Tibial nerve (tissue), 4 donors: ENCODE measurements at regions not wholly inside any gene's neighbourhood (a gene's known extent, or its start where the extent isn't known, plus 50 kb on each side); places are given as distances from the start of the nearest gene placed in this dataset.

Experiments used
- DNase-seq, 2 donors: peaks; one replicate each; pipeline ENCODE4 v3.0.0-alpha.2; 2019; ENCODE audit warnings: low spot score in 2 of 2
- H3K27ac ChIP-seq, 4 donors: fragments of 200-600 bp; sonication (generic) in 3 of 4; one replicate each; pipeline ENCODE4 v1.5.1; 2017 to 2019; ENCODE audit warnings: mild to moderate bottlenecking in 1 of 4
- H3K27me3 ChIP-seq, 2 donors: fragments of 200-600 bp; sonication (generic) in 1 of 2; one replicate each; pipeline versions ENCODE4 v1.5.1 to v1.6.0; 2017 to 2019
- H3K36me3 ChIP-seq, 3 donors: fragments of 200-600 bp; sonication (generic); one replicate each; pipeline ENCODE4 v1.5.1; 2018 to 2019
- H3K4me1 ChIP-seq, 4 donors: fragments of 200-600 bp; sonication (generic) in 3 of 4; one replicate each; pipeline ENCODE4 v1.5.1; 2017 to 2019
- H3K4me3 ChIP-seq, 4 donors: fragments of 200-600 bp; sonication (generic) in 3 of 4; one replicate each; pipeline ENCODE4 v1.5.1; 2017 to 2019; ENCODE audit warnings: mild to moderate bottlenecking in 1 of 4, moderate library complexity in 1 of 4
- H3K9me3 ChIP-seq, 4 donors: fragments of 200-600 bp; sonication (generic) in 3 of 4; one replicate each; pipeline ENCODE4 v1.5.1; 2017 to 2019
- CTCF ChIP-seq, 5 experiments: fragments of 200-600 bp in 3 of 5; fragments of 450-650 bp in 2 of 5; sonication (generic) in 3 of 5; IDR thresholded peaks; one replicate each; pipeline ENCODE4 v1.5.1; 2016 to 2019; ENCODE audit warnings: antibody characterized with exemption in 5 of 5, mild to moderate bottlenecking in 3 of 5, moderate library complexity in 2 of 5
- EP300 ChIP-seq, 2 donors: sonication (generic); formaldehyde crosslinking; IDR thresholded peaks; one replicate each; pipeline ENCODE4 v1.6.1; 2017; ENCODE audit warnings: antibody characterized with exemption in 2 of 2, mild to moderate bottlenecking in 1 of 2
- POLR2A ChIP-seq, 2 donors: fragments of 450-650 bp; IDR thresholded peaks; one replicate each; pipeline ENCODE4 v1.6.1; 2017; ENCODE audit warnings: antibody characterized with exemption in 2 of 2, mild to moderate bottlenecking in 2 of 2, moderate library complexity in 2 of 2
- WGBS, 2 donors: methylation state at CpG; one replicate each; pipeline ENCODE4 v1.1.5; 2018; 5-methylcytosine and 5-hydroxymethylcytosine counted together

- H3K4me3 ChIP-seq: no peak overlapping the region
- WGBS, 2 donors: 47 to 55% methylated on average over 4 of the region's 4 CpGs
- H3K27me3 ChIP-seq: no peaks in the 10 kb centered on the region
- no peak for DNase-seq
- H3K27ac ChIP-seq: no peak overlapping the region
- no peaks in the 10 kb centered on the region for H3K9me3 ChIP-seq
- TF ChIP-seq POLR2A (IDR thresholded peaks at IDR 0.05) (no peak), EP300 (IDR thresholded peaks at IDR 0.05) (no peak), CTCF (IDR thresholded peaks at IDR 0.05) (no peak)
- no peaks in the 10 kb centered on the region for H3K36me3 ChIP-seq
- no peaks in the 10 kb centered on the region for H3K4me1 ChIP-seq
These were observed 879.4 kb downstream of the MRPL39 start for GRCh38 chr21:24727803-24728440.

DNA sequence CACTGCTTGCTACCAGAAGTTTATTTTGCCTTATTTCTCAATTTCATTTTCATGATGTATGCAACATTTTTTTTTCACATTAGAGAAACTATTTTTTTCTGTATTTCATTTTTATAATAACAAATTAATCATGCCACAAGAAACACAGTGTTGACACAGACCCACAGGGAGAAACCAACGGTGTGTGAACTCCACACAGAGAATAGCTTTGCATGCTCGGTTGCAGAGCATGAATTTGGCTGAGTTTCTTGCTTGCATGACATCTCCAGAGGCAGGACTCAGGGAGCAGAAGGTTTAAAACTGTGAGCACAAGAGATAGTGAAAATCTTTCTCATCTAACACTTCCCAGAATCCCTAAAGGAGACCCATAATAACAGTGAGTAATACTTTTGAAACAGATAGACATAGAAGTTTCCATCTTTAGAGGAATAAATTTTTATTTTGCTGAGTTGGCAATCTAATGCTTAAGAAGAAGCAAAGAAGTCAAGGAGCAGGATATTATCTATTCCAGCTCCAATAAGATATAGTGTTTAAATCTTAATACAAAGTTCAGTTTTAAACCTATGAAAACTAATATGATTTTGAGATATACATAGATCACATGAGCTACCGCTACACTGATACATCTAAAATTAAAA, 890.9 kb downstream of the MRPL39 start:
- WGBS, 2 donors: 45 to 55% methylated on average over 3 of the region's 3 CpGs
- no peak for DNase-seq
- H3K27me3 ChIP-seq: no peaks in the 10 kb centered on the region

GRCh38 chr21:24714646-24715200, 892.6 kb downstream of the MRPL39 start:
- no peak overlapping the region for H3K4me3 ChIP-seq
- H3K9me3 ChIP-seq: no peaks in the 10 kb centered on the region

More for the DNA sequence above, 890.9 kb downstream of the MRPL39 start:
- H3K4me3 ChIP-seq: no peak overlapping the region
- no peaks in the 10 kb centered on the region for H3K9me3 ChIP-seq
- TF ChIP-seq EP300 (IDR thresholded peaks at IDR 0.05) (no peak), CTCF (IDR thresholded peaks at IDR 0.05) (no peak), POLR2A (IDR thresholded peaks at IDR 0.05) (no peak)
- H3K27ac ChIP-seq: no peak overlapping the region
- no peaks in the 10 kb centered on the region for H3K4me1 ChIP-seq
- H3K36me3 ChIP-seq: no peaks in the 10 kb centered on the region

DNA sequence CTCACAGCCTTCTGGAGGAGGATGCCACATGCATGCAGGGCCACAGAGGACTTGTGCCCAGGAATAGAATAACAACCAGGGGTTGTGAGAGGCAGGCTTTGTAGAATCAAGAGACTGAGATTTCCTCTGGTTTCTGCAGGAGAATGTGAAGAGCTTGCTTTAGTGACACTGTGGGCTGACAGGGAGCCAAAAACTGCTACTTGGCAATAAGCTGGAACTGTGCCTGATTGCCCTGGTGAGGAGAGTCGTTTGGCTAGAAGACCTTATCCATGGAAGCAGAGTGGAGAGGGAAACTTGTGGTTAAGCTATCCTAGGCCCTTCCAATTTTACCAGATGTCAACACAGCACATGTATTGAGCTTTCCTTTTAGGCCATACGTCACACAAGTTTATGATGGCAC, 902.1 kb downstream of the MRPL39 start:
- DNase-seq: no peak
- Histone ChIP-seq H3K36me3 (no peaks in the 10 kb centered on the region), H3K4me1 (no peaks in the 10 kb centered on the region), H3K9me3 (no peaks in the 10 kb centered on the region), H3K4me3 (no peak overlapping the region), H3K27ac (no peak overlapping the region), H3K27me3 (no peaks in the 10 kb centered on the region)
- 51 to 81% methylated on average over 2 of the region's 2 CpGs for WGBS, 2 donors
- no peak for TF ChIP-seq POLR2A (IDR thresholded peaks at IDR 0.05)
- TF ChIP-seq CTCF (IDR thresholded peaks at IDR 0.05): no peak
- TF ChIP-seq EP300 (IDR thresholded peaks at IDR 0.05): no peak

More at GRCh38 chr21:24714646-24715200, 892.6 kb downstream of the MRPL39 start:
- DNase-seq: no peak
- no peaks in the 10 kb centered on the region for H3K36me3 ChIP-seq
- 71 to 82% methylated on average over 2 of the region's 2 CpGs for WGBS, 2 donors
- no peak for TF ChIP-seq EP300 (IDR thresholded peaks at IDR 0.05)
- no peak for TF ChIP-seq POLR2A (IDR thresholded peaks at IDR 0.05)
- TF ChIP-seq CTCF (IDR thresholded peaks at IDR 0.05): no peak
- no peaks in the 10 kb centered on the region for H3K4me1 ChIP-seq
- no peaks in the 10 kb centered on the region for H3K27me3 ChIP-seq
- no peak overlapping the region for H3K27ac ChIP-seq

- no peak for DNase-seq
- WGBS, 2 donors: 85 to 87% methylated on average over 2 of the region's 2 CpGs
- no peak overlapping the region for H3K4me3 ChIP-seq
- TF ChIP-seq POLR2A (IDR thresholded peaks at IDR 0.05) (no peak), CTCF (IDR thresholded peaks at IDR 0.05) (no peak)
- H3K4me1 ChIP-seq: peaks cover 0 to 5% (median 0%) of the 10 kb centered on the region in 4 donors
- no peak overlapping the region for H3K27ac ChIP-seq
- no peaks in the 10 kb centered on the region for H3K27me3 ChIP-seq
- no peaks in the 10 kb centered on the region for H3K9me3 ChIP-seq
- no peaks in the 10 kb centered on the region for H3K36me3 ChIP-seq
These were observed 913.5 kb downstream of the MRPL39 start for GRCh38 chr21:24693779-24694178.
